ENCODE measurements at regions not wholly inside any gene's neighbourhood (a gene's known extent, or its start where the extent isn't known, plus 50 kb on each side); places are given as distances from the start of the nearest gene placed in this dataset.

GRCh38 chr6:44025226-44025625 is 102.0 kb downstream of the MRPL14 start:
- no peaks in the 10 kb centered on the region for H4K20me1 ChIP-seq (ENCODE audit: insufficient read depth, low read length)
- peaks cover 16% of the 10 kb centered on the region for H3K4me1 Mint-ChIP-seq
- no peak overlapping the region for H3K27ac Mint-ChIP-seq
- no peak overlapping the region for H2AFZ ChIP-seq (ENCODE audit: insufficient read depth, low read depth, low read length, poor library complexity, severe bottlenecking)
- no peaks in the 10 kb centered on the region for H3K9me3 ChIP-seq (replicated peaks in 1 of 2; ENCODE audit: control insufficient read depth in 1 of 2, insufficient read depth in 1 of 2, low read length in 2 of 2)
- TF ChIP-seq, protein P1, sequence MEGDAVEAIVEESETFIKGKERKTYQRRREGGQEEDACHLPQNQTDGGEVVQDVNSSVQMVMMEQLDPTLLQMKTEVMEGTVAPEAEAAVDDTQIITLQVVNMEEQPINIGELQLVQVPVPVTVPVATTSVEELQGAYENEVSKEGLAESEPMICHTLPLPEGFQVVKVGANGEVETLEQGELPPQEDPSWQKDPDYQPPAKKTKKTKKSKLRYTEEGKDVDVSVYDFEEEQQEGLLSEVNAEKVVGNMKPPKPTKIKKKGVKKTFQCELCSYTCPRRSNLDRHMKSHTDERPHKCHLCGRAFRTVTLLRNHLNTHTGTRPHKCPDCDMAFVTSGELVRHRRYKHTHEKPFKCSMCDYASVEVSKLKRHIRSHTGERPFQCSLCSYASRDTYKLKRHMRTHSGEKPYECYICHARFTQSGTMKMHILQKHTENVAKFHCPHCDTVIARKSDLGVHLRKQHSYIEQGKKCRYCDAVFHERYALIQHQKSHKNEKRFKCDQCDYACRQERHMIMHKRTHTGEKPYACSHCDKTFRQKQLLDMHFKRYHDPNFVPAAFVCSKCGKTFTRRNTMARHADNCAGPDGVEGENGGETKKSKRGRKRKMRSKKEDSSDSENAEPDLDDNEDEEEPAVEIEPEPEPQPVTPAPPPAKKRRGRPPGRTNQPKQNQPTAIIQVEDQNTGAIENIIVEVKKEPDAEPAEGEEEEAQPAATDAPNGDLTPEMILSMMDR (IDR thresholded peaks at IDR 0.05): no peak
- peaks cover 0 to 11% of the 10 kb centered on the region in 2 donors for H3K27me3 ChIP-seq (ENCODE audit: control insufficient read depth in 2 of 2, insufficient read depth in 2 of 2, low read length in 2 of 2)
- peaks cover 0 to 8% of the 10 kb centered on the region in 2 donors for H3K4me1 ChIP-seq (ENCODE audit: control insufficient read depth in 1 of 2, insufficient read depth in 2 of 2, low read length in 2 of 2)
- peaks cover 0 to 6% of the 10 kb centered on the region in 2 donors for H3K36me3 Mint-ChIP-seq
- no peak overlapping the region for H3K4me3 ChIP-seq (replicated peaks in 1 of 3; ENCODE audit: low read depth in 2 of 3, low read length in 3 of 3)
- no peaks in the 10 kb centered on the region for H3K79me2 ChIP-seq (ENCODE audit: insufficient read depth, low read length)
- intact Hi-C loops (cut with micrococcal nuclease): no loop called here
- no peak overlapping the region for H3K9ac ChIP-seq (ENCODE audit: insufficient read depth, low read length, poor library complexity, severe bottlenecking)
- no peak for DNase-seq
- peaks cover 14 to 15% (median 14%) of the 10 kb centered on the region in 3 donors for H3K27me3 Mint-ChIP-seq (ENCODE audit: low read depth in 3 of 3)
- no peak overlapping the region for H3K27ac ChIP-seq (ENCODE audit: low read depth in 1 of 2, low read length in 2 of 2)
- 100% methylated on average over 1 of the region's 4 CpGs for whole genome bisulfite sequencing (ENCODE audit: insufficient coverage)
- no peak overlapping the region for H3K4me3 Mint-ChIP-seq
- H3K36me3 ChIP-seq (replicated peaks in 1 of 2; ENCODE audit: control insufficient read depth in 1 of 2, insufficient read depth in 2 of 2, low read length in 2 of 2): no peaks in the 10 kb centered on the region
- no peak overlapping the region for H3K4me2 ChIP-seq (replicated peaks; ENCODE audit: extremely low read depth, low read length, poor library complexity, severe bottlenecking)
- peaks cover 0 to 2% (median 0%) of the 10 kb centered on the region in 7 donors for H3K9me3 Mint-ChIP-seq

- H3K4me2 ChIP-seq (replicated peaks; ENCODE audit: extremely low read depth, low read length, poor library complexity, severe bottlenecking): no peak overlapping the region
- no peak overlapping the region for H3K4me3 ChIP-seq (replicated peaks in 1 of 3; ENCODE audit: low read depth in 2 of 3, low read length in 3 of 3)
- H3K27ac Mint-ChIP-seq: peak overlapping the region in 1 of 7 donors; percentile 57
- DNase-seq: peak in 1 of 3 donors; percentile 27
- H2AFZ ChIP-seq (ENCODE audit: insufficient read depth, low read depth, low read length, poor library complexity, severe bottlenecking): no peak overlapping the region
- H3K4me3 Mint-ChIP-seq: peak overlapping the region in 1 of 2 donors; percentile 21
- no peaks in the 10 kb centered on the region for H4K20me1 ChIP-seq (ENCODE audit: insufficient read depth, low read length)
- H3K9ac ChIP-seq (ENCODE audit: insufficient read depth, low read length, poor library complexity, severe bottlenecking): no peak overlapping the region
- peaks cover 0 to 6% of the 10 kb centered on the region in 2 donors for H3K36me3 Mint-ChIP-seq
- H3K79me2 ChIP-seq (ENCODE audit: insufficient read depth, low read length): no peaks in the 10 kb centered on the region
- peaks cover 16% of the 10 kb centered on the region for H3K4me1 Mint-ChIP-seq
- peaks cover 0 to 2% (median 0%) of the 10 kb centered on the region in 7 donors for H3K9me3 Mint-ChIP-seq
- peaks cover 0 to 8% of the 10 kb centered on the region in 2 donors for H3K27me3 ChIP-seq (ENCODE audit: control insufficient read depth in 2 of 2, insufficient read depth in 2 of 2, low read length in 2 of 2)
- no peaks in the 10 kb centered on the region for H3K9me3 ChIP-seq (replicated peaks in 1 of 2; ENCODE audit: control insufficient read depth in 1 of 2, insufficient read depth in 1 of 2, low read length in 2 of 2)
- WGBS (ENCODE audit: insufficient coverage): 43% methylated on average over 2 of the region's 7 CpGs
- no peak overlapping the region for H3K27ac ChIP-seq (ENCODE audit: low read depth in 1 of 2, low read length in 2 of 2)
- H3K4me1 ChIP-seq (ENCODE audit: control insufficient read depth in 1 of 2, insufficient read depth in 2 of 2, low read length in 2 of 2): peaks cover 0 to 8% of the 10 kb centered on the region in 2 donors
- H3K27me3 Mint-ChIP-seq (ENCODE audit: low read depth in 3 of 3): peaks cover 12 to 14% (median 13%) of the 10 kb centered on the region in 3 donors
- intact Hi-C loops (cut with micrococcal nuclease): no loop called here
- TF ChIP-seq, protein P1 (IDR thresholded peaks at IDR 0.05): no peak
- no peaks in the 10 kb centered on the region for H3K36me3 ChIP-seq (replicated peaks in 1 of 2; ENCODE audit: control insufficient read depth in 1 of 2, insufficient read depth in 2 of 2, low read length in 2 of 2)
Observed at GRCh38 chr6:44024574-44025219, 102.6 kb downstream of the MRPL14 start.

Data from CD14-positive monocyte (primary cell).